ENCODE measurements at regions not wholly inside any gene's neighbourhood (a gene's known extent, or its start where the extent isn't known, plus 50 kb on each side); places are given as distances from the start of the nearest gene placed in this dataset.
A peak's percentile ranks its signal among the peaks of the same experiment; 100 is the strongest.
"Not testable (repeated sequence)": the region's sequence is repeated elsewhere in the genome, so short reads cannot be mapped to it uniquely, and the experiment has no call there.

DNA sequence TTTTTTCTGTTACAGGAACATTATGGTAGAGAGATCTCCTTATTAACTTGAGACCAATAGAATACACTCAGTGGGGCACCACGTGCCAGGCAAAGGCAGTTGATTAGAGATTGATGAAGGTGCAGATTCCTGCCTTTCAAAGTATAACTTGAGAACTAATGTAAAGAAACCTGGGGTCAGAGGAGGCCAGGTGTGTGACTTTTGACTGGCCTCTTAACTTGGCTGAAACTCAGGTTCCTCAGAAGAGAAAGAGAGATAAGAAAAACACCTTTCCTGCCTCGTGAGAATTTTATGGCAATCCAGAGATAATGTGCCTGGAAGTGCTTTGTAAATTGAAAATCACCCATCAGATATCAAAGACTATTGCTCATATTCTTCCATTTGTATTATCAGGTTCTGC lies 110.7 kb upstream of the GZMB start:
- DNase-seq (ENCODE audit: low spot score): no peak

DNA sequence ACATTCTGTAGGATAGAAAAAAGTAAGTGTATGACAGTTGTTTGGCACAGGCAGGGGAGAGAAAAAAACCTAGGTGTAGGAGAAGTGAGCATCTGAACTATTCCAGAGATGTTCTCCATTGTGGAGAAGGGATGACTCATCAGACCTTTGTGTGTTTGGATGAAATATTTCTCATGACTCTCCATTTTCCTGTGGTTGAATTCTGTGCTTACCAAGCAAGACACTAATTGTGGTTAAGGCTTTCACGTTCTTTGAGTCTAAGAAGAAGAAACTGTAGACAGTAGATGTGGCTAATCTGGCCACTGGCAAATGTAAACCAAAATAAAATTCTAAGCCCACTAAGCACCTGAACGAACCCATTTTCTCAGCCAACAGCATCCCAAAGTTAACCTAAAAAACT lies 107.9 kb upstream of the GZMB start:
- peak; percentile 57 for DNase-seq (ENCODE audit: low spot score)

- DNase-seq (ENCODE audit: low spot score): no peak
Observed at GRCh38 chr14:24735984-24736630, 102.1 kb upstream of the GZMB start.

DNA sequence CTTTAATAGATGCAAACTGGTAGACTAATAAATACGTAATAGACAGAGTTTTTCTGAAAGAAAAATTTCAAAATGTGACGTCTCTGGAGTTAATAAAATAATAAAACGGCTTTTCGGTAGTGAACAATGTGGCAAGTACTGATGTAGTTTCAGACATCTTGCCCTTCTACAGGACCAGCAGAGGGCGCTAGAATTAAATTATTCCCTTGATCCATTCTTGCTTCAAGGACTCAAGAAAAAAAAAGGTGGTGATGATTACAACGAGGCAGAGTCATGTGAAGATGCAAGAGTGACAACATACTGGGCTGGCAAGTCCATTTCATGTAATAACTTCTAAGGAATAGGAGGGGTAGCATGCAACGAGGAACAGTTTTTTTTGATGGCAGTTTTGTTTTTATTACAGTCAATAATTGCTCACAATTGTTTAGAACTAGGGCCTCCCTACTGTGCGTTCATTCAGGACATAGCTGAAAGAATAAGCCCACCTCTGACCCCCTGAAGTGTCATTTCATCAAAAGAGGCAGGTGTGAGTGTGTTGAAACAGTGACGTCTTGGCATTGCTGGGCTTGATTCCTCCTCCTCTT lies 101.0 kb upstream of the GZMB start:
- peak; percentile 66 for DNase-seq (ENCODE audit: low spot score)

GRCh38 chr14:24726480-24726879 lies 92.5 kb upstream of the GZMB start:
- no peak for DNase-seq (ENCODE audit: low spot score)

- no peak for DNase-seq (ENCODE audit: low spot score)
Observed at GRCh38 chr14:24725311-24725710, 91.3 kb upstream of the GZMB start.

- DNase-seq (ENCODE audit: low spot score): no peak
Observed at GRCh38 chr14:24721775-24722174, 87.8 kb upstream of the GZMB start.

DNA sequence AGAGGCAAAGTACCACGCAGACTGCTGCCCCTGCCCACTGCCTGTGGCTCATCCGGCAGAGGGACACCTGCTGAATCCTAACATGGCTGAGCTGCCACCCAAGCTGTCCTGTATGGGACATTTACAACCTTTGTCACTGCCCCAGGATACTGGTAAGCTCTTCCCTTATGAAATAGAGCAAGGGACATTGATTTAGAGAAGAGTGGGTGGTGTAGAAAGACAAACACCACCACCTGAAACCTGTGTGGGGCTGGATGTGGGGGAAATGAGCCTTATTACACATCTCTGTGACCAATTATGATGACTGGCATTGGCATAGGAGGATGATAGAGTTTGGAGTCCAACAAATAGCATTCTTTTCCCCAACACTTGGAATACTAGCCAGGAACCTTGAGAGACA lies 81.2 kb upstream of the GZMB start:
- no peak for DNase-seq (ENCODE audit: low spot score)

GRCh38 chr14:24713404-24713803 lies 79.4 kb upstream of the GZMB start:
- no peak for DNase-seq (ENCODE audit: low spot score)

GRCh38 chr14:24712909-24713308 lies 78.9 kb upstream of the GZMB start:
- DNase-seq (ENCODE audit: low spot score): no peak

GRCh38 chr14:24712374-24712773 lies 78.4 kb upstream of the GZMB start:
- no peak for DNase-seq (ENCODE audit: low spot score)

DNA sequence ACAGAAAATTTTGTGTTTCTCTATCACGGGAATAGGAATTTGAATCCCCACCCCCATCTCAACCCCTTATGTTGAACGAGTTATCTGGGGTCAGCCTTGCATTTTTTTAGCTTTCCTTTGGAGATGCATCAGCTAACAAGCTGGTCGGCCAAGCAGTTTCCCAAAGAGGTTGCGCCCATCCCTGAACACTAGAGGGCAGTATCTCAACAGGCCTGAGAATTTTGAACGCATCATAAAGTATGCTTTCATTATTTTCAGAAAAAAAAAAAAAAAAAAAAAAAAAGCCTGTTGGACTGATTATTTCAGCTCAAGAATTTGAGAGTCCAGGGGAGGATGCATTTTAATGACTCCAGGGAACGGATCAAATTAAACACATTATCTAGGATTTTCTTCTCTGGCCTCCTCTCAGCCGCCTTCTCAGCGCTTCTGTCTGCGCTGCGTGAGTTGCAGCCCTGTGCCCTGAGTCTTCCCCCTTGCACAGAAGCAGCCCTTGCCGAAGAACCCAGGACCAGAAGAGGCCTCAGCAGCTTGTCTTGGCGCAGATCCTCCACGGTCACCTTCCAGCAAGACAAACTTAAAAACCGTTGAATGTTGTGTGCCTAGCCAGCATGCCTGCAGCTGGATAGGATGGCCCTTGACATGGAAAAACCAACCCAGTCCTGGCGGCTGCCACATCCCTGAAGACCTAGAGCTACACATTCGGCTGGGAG lies 76.6 kb upstream of the GZMB start:
- DNase-seq (ENCODE audit: low spot score): peak; percentile 51

DNA sequence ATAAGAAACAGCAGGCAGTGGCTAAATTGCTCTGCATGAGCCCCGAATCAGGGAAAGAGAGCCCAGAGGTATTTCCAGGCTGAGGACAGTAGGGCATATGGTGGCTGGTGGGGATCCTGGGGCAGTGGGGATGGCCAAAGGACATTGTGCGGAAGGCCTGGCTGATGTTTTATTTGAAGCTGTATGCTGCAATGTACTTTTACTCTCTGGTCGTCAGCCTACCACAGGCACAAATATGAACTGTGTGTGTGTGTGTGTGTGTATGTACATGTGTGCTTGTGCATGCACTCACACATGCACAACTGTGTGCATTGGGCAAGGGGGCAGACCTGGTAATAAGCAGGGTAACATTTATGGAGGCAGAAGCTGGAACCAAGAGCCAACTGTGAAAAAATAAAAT lies 74.7 kb upstream of the GZMB start:
- DNase-seq (ENCODE audit: low spot score): no peak

DNA sequence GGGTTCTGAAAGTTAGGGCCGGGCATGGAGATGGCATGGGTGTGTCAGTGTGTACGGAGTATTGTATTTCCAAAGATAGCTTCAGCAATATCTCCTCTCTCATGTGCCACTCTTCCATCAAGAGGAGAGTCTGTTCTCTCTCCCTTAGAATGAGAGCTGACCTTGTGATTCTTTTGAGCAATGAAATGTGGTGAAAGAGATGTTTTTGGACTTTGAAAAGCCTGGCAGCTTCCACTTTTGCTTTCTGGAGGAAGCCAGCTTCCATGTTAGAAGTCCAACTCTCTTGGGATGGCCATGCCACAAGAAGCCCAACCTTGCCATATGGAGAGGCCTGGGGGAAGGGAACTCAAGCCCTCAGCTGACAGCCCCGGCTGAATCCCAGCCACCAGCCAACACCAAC lies 72.4 kb upstream of the GZMB start:
- DNase-seq (ENCODE audit: low spot score): no peak

DNA sequence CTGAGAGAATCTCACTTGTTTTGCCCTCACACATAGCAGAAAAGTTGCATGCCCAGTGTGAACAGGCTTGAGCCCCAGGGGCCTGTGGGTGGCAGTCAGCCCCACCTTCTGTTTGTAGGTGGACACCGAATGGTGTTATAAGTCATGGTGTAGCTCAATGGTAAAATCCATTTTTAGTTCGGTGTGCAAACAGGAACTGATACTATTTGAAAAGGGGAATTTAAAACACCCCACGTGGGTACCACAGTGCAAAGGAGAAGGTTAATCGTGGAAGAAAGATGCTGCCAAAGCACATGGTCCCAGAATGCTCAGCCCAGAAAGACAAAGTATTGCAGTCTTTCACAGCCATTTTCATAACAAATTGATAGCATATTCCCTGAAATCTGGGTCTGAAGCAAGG lies 71.8 kb upstream of the GZMB start:
- no peak for DNase-seq (ENCODE audit: low spot score)

DNA sequence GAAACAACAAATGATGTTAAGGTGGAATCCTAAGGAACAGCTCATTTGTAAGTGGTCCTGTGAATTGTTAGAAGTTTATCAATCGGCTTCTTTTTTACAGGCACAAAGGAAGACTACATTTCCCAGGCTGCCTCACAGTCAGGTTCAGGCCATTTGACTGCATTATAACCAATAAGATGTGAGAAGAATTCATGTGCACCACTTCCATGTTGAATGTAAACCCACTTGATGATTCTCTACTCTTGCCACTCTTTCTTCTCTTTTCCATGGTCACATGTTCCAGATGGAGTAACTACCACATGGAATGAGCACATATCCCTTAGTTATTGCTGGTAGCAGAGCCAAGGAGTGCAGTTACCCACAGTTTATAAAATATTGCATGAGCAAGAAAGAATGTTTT lies 67.1 kb upstream of the GZMB start:
- DNase-seq (ENCODE audit: low spot score): no peak

DNA sequence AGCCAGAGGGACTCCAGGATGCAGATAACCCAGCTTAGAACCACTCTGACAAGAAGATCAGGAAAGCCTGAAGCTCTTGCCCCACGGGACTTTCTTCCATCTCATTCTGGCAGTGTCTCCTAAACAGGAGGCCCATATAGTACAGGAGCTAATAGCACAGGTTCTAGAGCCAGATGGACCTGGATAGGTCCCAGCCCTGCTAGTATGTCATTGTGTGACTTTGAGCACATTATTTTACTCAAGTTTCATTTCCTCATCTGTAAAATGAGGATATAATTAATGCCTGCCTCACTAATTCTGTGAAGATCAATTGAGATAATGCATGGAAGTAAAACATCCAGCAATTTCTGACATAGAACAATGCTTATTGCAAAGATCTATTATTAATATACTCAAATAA lies 66.5 kb upstream of the GZMB start:
- no peak for DNase-seq (ENCODE audit: low spot score)

DNA sequence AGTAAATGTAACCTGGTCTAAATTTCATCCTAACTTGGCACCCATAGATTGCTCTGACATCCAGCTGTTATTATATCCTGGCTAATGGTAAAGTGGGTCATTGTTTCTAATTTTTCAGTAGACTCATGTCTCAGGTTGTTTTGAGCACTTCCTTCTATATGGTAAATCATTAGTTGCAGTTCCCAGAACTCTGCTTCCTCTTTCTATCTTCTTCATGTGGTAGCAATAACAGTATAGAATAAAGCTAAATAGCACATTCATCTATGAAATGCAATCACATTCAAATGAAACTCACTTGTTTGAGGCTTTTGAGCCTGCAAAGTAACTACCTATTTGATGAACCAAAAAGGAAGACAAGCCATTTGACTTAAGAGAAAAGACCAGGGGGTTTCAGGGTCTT lies 65.1 kb upstream of the GZMB start:
- no peak for DNase-seq (ENCODE audit: low spot score)

DNA sequence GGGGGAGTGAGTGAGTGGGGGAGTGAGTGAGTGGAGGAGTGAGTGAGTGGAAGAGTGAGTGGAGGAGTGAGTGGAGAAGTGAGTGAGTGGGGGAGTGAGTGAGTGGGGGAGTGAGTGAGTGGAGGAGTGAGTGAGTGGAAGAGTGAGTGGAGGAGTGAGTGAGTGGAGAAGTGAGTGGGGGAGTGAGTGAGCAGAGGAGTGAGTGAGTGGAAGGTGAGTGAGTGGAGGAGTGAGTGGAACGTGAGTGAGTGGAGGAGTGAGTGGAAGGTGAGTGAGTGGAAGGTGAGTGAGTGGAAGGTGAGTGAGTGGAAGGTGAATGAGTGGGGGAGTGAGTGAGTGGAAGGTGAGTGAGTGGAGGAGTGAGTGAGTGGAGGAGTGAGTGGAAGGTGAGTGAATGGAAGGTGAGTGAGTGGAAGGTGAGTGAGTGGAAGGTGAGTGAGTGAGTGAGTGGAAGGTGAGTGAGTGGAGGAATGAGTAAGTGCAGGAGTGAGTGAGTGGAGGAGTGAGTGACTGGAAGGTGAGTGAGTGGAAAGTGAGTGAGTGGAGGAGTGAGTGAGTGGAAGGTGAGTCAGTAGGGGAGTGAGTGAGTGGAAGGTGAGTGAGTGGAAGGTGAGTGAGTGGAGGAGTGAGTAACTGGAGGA lies 62.4 kb upstream of the GZMB start:
- not testable (repeated sequence) for DNase-seq (ENCODE audit: low spot score)

GRCh38 chr14:24695265-24696241 lies 61.6 kb upstream of the GZMB start:
- DNase-seq (ENCODE audit: low spot score): no peak

GRCh38 chr14:24694680-24695079 lies 60.7 kb upstream of the GZMB start:
- no peak for DNase-seq (ENCODE audit: low spot score)

- DNase-seq (ENCODE audit: low spot score): no peak
Observed at GRCh38 chr14:24693983-24694382, 60.0 kb upstream of the GZMB start.

All from kidney tubule cell (primary cell).